VCaP (cell line): ENCODE measurements at regions not wholly inside any gene's neighbourhood (a gene's known extent, or its start where the extent isn't known, plus 50 kb on each side); places are given as distances from the start of the nearest gene placed in this dataset.

Source experiments
- H3K27ac ChIP-seq: fragments of 450-650 bp; 2 replicates; pipeline ENCODE4 v1.5.1; 2017
- CTCF ChIP-seq: fragments of 450-650 bp; conservative IDR thresholded peaks from 2 replicates; pipeline ENCODE4 v1.5.1; 2017; ENCODE audit warnings: mild to moderate bottlenecking, moderate library complexity

- H3K27ac ChIP-seq: no peak overlapping the region
- TF ChIP-seq CTCF: no peak
Measured at GRCh38 chr5:98433022-98433421, 340.4 kb upstream of the RGMB start.

DNA sequence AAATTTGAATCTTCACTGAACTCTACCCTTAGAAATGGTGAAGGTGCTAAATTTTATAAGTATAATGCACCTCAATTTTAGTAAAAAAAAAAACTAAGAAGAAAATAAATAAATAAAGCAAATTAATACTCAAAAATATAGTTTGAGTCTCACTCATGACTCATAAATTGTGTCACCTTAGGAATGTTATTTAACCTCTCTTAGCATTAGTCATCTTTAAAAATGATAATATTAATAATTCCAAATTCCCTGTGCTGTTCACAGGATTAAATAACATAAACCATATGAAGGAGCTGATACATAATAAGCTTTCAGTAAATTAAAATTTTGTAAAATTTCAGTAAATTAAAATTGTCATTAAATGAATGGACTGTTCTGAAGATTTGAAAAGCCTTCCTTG, 339.8 kb upstream of the RGMB start:
- TF ChIP-seq CTCF: no peak
- no peak overlapping the region for H3K27ac ChIP-seq

DNA sequence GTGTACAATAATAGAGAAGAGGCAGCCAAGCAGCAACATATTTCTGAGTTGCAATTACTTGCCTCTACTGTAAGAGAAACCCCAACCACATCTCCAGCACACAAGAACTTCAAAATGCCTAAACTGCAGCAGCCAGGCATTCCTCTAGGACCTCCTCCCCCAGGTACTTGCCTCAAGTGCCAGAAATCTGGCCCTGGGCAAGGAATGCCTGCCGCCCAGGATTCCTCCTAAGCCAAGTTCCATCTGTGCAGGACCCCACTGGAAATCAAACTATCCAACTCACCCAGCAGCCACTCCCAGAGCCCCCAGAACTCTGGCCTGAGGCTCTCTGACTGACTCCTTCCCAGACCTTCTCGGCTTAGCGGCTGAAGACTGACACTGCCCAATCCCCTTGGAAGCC, 336.8 kb upstream of the RGMB start:
- no peak for TF ChIP-seq CTCF
- H3K27ac ChIP-seq: no peak overlapping the region

DNA sequence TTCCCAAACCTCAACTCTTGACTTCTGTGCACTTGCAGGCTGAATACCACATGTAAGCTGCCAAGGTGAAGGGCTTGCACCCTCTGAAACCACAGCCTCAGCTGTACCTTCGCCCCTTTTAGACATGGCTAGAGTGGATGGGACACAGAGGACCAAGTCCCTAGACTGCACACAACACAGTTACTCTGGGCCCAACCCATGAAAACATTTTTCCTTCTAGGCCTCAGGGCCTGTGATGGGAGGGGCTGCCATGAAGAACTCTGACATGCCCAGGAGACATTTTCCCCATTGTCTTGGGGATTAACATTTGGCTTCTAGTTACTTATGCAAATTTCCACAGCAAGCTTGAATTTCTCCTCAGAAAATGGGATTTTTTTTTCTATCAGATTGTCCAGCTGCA, 331.0 kb upstream of the RGMB start:
- no peak overlapping the region for H3K27ac ChIP-seq
- no peak for TF ChIP-seq CTCF

GRCh38 chr5:98443881-98444280, 329.6 kb upstream of the RGMB start:
- H3K27ac ChIP-seq: no peak overlapping the region
- no peak for TF ChIP-seq CTCF

DNA sequence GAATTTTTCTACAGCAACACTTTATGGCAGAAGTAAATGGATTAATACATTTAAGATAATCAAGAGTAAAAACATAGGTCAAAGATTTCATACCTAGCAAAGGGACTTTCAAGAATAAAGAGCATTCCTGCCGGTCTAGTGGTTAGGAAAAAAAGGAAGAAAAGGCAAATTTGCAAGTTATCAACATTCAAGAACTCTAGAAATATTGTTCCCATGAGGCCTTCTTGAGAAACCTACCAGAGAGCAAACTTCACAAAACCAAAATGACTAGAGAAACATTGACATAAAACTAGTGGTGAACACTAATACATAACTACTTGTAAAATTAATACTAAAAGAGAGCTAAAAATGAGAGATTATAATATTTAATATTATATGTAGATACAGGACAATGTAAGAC, 320.2 kb upstream of the RGMB start:
- no peak for TF ChIP-seq CTCF
- no peak overlapping the region for H3K27ac ChIP-seq

GRCh38 chr5:98454407-98454806, 319.1 kb upstream of the RGMB start:
- TF ChIP-seq CTCF: no peak
- no peak overlapping the region for H3K27ac ChIP-seq

DNA sequence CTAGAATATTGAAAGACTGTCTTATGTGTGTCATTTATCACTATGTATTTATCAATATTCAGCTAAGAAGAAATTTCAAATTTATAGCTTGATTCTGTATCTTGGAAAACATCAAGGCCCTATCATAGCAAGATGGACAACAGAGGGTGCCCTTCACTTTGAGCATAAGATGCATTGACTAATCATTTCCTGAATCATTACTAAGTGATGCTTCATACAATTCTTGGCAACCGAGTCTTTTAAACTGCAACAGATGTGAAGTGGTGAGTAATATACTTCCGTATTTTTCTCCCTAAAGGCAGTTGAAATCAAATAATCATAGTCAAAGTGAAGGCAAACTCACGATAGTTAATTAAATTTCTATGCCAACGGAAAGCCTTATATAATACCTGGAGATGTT, 318.6 kb upstream of the RGMB start:
- no peak overlapping the region for H3K27ac ChIP-seq
- TF ChIP-seq CTCF: no peak
